ENCODE measurements at regions not wholly inside any gene's neighbourhood (a gene's known extent, or its start where the extent isn't known, plus 50 kb on each side); places are given as distances from the start of the nearest gene placed in this dataset.

GRCh38 chr10:4070184-4070583, 285.2 kb upstream of the KLF6 start:
- no peak overlapping the region for H3K4me3 ChIP-seq (ENCODE audit: low read depth, low read length)
- FAIRE-seq (no peak), DNase-seq (ENCODE audit: low read depth) (no peak)
- no peaks in the 10 kb centered on the region for H3K36me3 ChIP-seq (ENCODE audit: control insufficient read depth, insufficient read depth, low read length)
- TF ChIP-seq CTCF (IDR thresholded peaks at IDR 0.05; ENCODE audit: insufficient read depth, low read length, severe bottlenecking) = no peak
- H3K27me3 ChIP-seq (ENCODE audit: control insufficient read depth, insufficient read depth, low read length) = no peaks in the 10 kb centered on the region

- DNase-seq (ENCODE audit: low read depth) (peak; percentile 91), FAIRE-seq (no peak)
- Histone ChIP-seq H3K36me3 (ENCODE audit: control insufficient read depth, insufficient read depth, low read length) (no peaks in the 10 kb centered on the region), H3K27me3 (ENCODE audit: control insufficient read depth, insufficient read depth, low read length) (no peaks in the 10 kb centered on the region), H3K4me3 (ENCODE audit: low read depth, low read length) (no peak overlapping the region)
- TF ChIP-seq CTCF (IDR thresholded peaks at IDR 0.05; ENCODE audit: insufficient read depth, low read length, severe bottlenecking) = no peak
These were observed 284.5 kb upstream of the KLF6 start for GRCh38 chr10:4069491-4069890.

GRCh38 chr10:4068629-4069028, 283.6 kb upstream of the KLF6 start:
- TF ChIP-seq CTCF (IDR thresholded peaks at IDR 0.05; ENCODE audit: insufficient read depth, low read length, severe bottlenecking) = no peak
- FAIRE-seq = no peak
- Histone ChIP-seq H3K4me3 (ENCODE audit: low read depth, low read length) (no peak overlapping the region), H3K36me3 (ENCODE audit: control insufficient read depth, insufficient read depth, low read length) (no peaks in the 10 kb centered on the region), H3K27me3 (ENCODE audit: control insufficient read depth, insufficient read depth, low read length) (no peaks in the 10 kb centered on the region)
- DNase-seq (ENCODE audit: low read depth) = no peak

- no peak for TF ChIP-seq CTCF (IDR thresholded peaks at IDR 0.05; ENCODE audit: insufficient read depth, low read length, severe bottlenecking)
- Histone ChIP-seq H3K36me3 (ENCODE audit: control insufficient read depth, insufficient read depth, low read length) (no peaks in the 10 kb centered on the region), H3K4me3 (ENCODE audit: low read depth, low read length) (no peak overlapping the region), H3K27me3 (ENCODE audit: control insufficient read depth, insufficient read depth, low read length) (no peaks in the 10 kb centered on the region)
- no peak for FAIRE-seq
- peak; percentile 59 for DNase-seq (ENCODE audit: low read depth)
These were observed 283.0 kb upstream of the KLF6 start for GRCh38 chr10:4067931-4068561.

- DNase-seq (ENCODE audit: low read depth) (no peak), FAIRE-seq (no peak)
These were observed 282.5 kb upstream of the KLF6 start for GRCh38 chr10:4067531-4067930.

More at GRCh38 chr10:4067531-4067930, 282.5 kb upstream of the KLF6 start:
- Histone ChIP-seq H3K27me3 (ENCODE audit: control insufficient read depth, insufficient read depth, low read length) (no peaks in the 10 kb centered on the region), H3K4me3 (ENCODE audit: low read depth, low read length) (no peak overlapping the region), H3K36me3 (ENCODE audit: control insufficient read depth, insufficient read depth, low read length) (no peaks in the 10 kb centered on the region)
- no peak for TF ChIP-seq CTCF (IDR thresholded peaks at IDR 0.05; ENCODE audit: insufficient read depth, low read length, severe bottlenecking)

All from bronchial epithelial cell (primary cell).